ENCODE measurements at regions not wholly inside any gene's neighbourhood (a gene's known extent, or its start where the extent isn't known, plus 50 kb on each side); places are given as distances from the start of the nearest gene placed in this dataset.

DNA sequence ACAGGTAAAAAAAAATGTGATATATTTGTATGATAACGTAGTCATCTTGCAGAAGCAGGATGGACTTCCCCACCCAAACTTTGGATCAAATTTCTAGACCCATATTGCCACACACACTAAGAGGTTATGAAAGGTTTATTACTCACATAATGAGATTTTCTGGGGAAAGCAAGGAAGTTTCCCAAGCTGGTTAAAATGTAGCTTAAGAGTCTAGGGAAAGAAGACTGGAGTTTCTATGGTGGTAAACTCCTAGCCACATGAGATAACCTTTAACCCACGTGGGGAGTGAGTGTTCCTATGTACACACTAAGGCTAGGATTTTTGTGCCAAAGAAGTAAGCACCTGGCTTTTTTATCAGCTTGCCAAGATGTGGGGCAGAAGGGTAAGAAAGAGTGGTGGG is 335.7 kb upstream of the UBE2E3 start:
- no peaks in the 10 kb centered on the region for H3K4me1 ChIP-seq
- TF ChIP-seq, protein P1, sequence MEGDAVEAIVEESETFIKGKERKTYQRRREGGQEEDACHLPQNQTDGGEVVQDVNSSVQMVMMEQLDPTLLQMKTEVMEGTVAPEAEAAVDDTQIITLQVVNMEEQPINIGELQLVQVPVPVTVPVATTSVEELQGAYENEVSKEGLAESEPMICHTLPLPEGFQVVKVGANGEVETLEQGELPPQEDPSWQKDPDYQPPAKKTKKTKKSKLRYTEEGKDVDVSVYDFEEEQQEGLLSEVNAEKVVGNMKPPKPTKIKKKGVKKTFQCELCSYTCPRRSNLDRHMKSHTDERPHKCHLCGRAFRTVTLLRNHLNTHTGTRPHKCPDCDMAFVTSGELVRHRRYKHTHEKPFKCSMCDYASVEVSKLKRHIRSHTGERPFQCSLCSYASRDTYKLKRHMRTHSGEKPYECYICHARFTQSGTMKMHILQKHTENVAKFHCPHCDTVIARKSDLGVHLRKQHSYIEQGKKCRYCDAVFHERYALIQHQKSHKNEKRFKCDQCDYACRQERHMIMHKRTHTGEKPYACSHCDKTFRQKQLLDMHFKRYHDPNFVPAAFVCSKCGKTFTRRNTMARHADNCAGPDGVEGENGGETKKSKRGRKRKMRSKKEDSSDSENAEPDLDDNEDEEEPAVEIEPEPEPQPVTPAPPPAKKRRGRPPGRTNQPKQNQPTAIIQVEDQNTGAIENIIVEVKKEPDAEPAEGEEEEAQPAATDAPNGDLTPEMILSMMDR (IDR thresholded peaks at IDR 0.05): no peak
- H3K9me3 ChIP-seq: no peaks in the 10 kb centered on the region
- no peak for ATAC-seq
- H3K27me3 ChIP-seq (ENCODE audit: low read depth): no peaks in the 10 kb centered on the region
- no peak overlapping the region for H3K27ac ChIP-seq
- H3K36me3 ChIP-seq: no peaks in the 10 kb centered on the region
- intact Hi-C loops (cut with DNase I): no loop called here
- H3K4me3 ChIP-seq: no peak overlapping the region
- no peak for DNase-seq

DNA sequence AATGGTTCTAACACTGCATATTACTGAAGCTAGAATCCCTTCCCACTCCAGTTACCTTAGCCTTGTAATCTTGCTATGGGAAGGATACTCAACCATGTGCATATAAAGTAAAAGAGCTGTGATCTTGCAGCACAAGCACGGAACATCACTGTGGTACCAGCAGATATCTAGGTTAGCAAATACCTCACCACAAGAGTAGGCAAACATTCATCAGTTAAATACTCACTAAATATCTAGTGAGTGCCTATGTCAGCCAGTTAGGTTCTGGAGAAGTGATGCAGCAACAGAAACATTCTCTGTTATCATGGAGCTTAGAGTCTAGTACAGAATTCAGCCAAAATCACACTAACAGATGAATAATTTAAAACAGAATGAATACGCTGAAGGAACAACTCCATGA is 349.6 kb upstream of the UBE2E3 start:
- Histone ChIP-seq H3K4me3 (no peak overlapping the region), H3K36me3 (no peaks in the 10 kb centered on the region), H3K9me3 (no peaks in the 10 kb centered on the region), H3K4me1 (no peaks in the 10 kb centered on the region), H3K27me3 (ENCODE audit: low read depth) (no peaks in the 10 kb centered on the region), H3K27ac (no peak overlapping the region)
- no peak for ATAC-seq
- DNase-seq: no peak
- TF ChIP-seq, protein P1 (IDR thresholded peaks at IDR 0.05): no peak
- intact Hi-C loops (cut with DNase I): no loop called here

DNA sequence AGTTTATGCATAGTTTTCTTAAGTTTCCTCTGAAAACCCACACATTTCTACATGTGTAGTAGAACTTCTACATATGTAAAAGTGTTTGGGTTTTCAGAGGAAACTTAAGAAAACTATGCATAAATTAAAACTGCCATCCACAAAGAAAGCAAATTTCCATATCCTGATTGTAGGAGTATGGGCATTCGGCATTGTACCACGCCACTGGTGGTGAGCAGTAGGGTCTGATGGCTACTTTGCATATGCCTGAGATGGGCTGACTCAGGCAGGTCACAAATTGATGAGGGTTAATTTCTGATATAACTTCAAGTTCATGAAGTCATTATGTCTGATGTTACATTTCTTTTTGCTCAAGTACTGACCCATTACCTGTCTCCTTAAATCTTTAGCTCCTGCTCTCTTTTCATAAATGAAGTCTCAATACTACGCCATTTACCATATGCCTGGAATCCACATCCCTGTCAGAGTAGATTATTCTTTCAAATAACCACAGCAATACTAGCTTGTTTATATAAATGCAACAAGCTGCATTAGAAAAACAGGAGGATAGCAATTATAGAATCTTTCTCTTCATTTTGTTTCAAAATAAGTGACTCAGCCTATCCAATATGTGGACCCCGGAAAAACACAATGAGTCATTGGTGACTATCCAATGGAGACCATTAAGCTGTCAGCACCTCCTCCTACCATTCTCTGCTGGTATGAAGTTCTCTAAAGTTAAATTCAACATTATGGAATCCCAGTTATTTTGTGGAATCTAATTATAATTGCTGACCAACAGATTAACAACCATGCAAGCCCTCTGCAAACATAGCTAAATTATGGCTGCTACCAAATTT is 355.2 kb upstream of the UBE2E3 start:
- Histone ChIP-seq H3K27me3 (ENCODE audit: low read depth) (no peaks in the 10 kb centered on the region), H3K9me3 (no peaks in the 10 kb centered on the region), H3K4me3 (no peak overlapping the region), H3K27ac (no peak overlapping the region), H3K4me1 (no peaks in the 10 kb centered on the region), H3K36me3 (no peaks in the 10 kb centered on the region)
- no peak for ATAC-seq
- no peak for DNase-seq
- intact Hi-C loops (cut with DNase I): no loop called here
- TF ChIP-seq, protein P1 (IDR thresholded peaks at IDR 0.05): no peak

DNA sequence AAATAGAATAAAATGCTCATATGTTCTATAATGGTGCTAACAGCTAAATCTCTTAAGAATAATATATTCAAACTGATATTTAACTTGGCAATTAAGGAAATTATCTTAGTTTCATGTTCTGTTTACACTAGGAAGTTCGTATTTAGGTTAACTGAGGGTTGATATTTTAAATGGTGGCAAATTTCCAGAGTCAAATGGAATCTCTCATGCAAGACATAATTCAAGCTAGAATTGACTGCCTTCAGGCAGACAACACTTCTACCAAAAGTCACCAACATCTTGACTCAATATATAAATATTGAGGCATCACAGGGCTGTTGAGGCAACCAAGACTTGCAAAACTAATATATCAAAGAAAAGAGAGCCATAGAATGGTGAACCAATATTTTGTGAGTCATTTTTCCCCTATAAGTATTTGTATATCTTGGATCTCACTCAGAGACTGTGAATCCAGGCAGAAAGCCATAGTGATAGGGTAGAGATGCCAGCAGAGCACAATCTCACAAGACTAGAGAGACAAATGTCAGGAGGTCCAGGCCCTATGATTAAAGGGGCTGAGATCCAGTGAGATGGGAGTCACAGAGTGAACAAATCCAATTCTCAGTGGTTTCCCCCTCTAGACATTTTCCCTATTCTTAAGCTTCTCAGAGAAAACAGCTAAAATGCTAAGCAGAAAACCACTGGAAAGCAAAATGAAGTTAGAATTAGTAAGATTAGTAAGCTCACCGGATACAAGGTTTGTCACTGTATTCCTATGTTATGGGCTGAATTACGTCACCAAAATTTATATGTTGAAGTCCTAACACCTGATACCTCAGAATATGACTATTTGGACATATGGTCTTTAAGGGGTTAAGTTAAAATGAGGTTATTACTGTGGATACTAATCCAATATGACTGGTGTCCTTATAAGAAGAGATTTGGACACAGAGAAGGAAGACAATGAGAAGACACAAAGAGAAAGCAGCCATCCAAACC is 358.2 kb upstream of the UBE2E3 start:
- Histone ChIP-seq H3K27ac (no peak overlapping the region), H3K9me3 (no peaks in the 10 kb centered on the region), H3K36me3 (no peaks in the 10 kb centered on the region), H3K27me3 (ENCODE audit: low read depth) (no peaks in the 10 kb centered on the region), H3K4me1 (no peaks in the 10 kb centered on the region), H3K4me3 (no peak overlapping the region)
- TF ChIP-seq, protein P1 (IDR thresholded peaks at IDR 0.05): no peak
- intact Hi-C loops (cut with DNase I): no loop called here
- no peak for DNase-seq
- no peak for ATAC-seq

DNA sequence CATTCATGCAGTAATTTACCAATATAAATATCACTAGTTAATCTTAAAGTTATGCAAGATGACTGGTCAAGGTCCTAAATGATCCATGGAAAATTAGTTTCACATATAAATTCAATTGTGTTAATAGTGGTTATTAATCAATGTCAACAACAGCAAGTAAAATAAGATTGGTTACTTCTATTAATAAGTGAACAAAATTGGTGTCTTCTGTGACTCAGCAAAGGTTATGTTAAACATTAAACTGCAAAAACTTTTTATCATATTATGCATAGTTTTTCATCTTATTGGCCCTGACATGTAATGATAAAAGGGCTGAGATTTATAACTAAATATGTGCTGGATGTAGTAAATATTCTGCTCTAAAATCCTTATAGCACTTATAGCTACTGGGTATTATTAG is 359.0 kb upstream of the UBE2E3 start:
- H3K36me3 ChIP-seq: no peaks in the 10 kb centered on the region
- TF ChIP-seq, protein P1 (IDR thresholded peaks at IDR 0.05): no peak
- H3K27me3 ChIP-seq (ENCODE audit: low read depth): no peaks in the 10 kb centered on the region
- no peak for ATAC-seq
- intact Hi-C loops (cut with DNase I): no loop called here
- DNase-seq: no peak
- H3K27ac ChIP-seq: no peak overlapping the region
- no peaks in the 10 kb centered on the region for H3K4me1 ChIP-seq
- H3K4me3 ChIP-seq: no peak overlapping the region
- no peaks in the 10 kb centered on the region for H3K9me3 ChIP-seq
